ENCODE measurements at regions not wholly inside any gene's neighbourhood (a gene's known extent, or its start where the extent isn't known, plus 50 kb on each side); places are given as distances from the start of the nearest gene placed in this dataset.

DNA sequence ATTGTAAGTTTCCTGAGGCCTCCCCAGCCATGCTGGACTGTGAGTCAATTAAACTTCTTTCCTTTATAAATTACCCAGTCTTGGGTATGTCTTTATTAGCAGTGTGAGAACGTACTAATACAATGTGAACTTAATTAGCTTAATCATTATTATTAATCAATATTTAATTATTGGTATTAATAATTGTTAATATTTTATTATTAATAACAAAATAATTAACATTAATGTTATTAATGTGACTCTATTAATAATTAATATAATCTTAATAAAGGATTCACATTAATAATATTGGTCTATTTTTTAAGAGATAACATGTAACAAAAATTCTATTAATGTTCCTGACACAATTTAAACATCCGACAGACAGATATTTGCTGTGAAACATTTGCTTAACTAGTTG lies 164.9 kb upstream of the ATF7IP start:
- no peak for TF ChIP-seq NR2F2 (IDR thresholded peaks at IDR 0.05)
- TF ChIP-seq, protein P1, sequence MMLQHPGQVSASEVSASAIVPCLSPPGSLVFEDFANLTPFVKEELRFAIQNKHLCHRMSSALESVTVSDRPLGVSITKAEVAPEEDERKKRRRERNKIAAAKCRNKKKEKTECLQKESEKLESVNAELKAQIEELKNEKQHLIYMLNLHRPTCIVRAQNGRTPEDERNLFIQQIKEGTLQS (IDR thresholded peaks at IDR 0.05), result no peak
- no peak for TF ChIP-seq FOXA1 (IDR thresholded peaks at IDR 0.05)
- no peak for TF ChIP-seq JUND (IDR thresholded peaks at IDR 0.05)
- TF ChIP-seq GABPA (IDR thresholded peaks at IDR 0.05 in 1 of 2, conservative IDR thresholded peaks at IDR 0.05 in 1 of 2), result no peak
- TF ChIP-seq, protein P2, sequence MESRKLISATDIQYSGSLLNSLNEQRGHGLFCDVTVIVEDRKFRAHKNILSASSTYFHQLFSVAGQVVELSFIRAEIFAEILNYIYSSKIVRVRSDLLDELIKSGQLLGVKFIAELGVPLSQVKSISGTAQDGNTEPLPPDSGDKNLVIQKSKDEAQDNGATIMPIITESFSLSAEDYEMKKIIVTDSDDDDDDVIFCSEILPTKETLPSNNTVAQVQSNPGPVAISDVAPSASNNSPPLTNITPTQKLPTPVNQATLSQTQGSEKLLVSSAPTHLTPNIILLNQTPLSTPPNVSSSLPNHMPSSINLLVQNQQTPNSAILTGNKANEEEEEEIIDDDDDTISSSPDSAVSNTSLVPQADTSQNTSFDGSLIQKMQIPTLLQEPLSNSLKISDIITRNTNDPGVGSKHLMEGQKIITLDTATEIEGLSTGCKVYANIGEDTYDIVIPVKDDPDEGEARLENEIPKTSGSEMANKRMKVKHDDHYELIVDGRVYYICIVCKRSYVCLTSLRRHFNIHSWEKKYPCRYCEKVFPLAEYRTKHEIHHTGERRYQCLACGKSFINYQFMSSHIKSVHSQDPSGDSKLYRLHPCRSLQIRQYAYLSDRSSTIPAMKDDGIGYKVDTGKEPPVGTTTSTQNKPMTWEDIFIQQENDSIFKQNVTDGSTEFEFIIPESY (IDR thresholded peaks at IDR 0.05), result no peak
- no peak for TF ChIP-seq HNF4A (conservative IDR thresholded peaks at IDR 0.05)
- DNase-seq (ENCODE audit: low spot score), result no peak
- Histone ChIP-seq H3K9ac (ENCODE audit: low read depth in 1 of 2, low read length in 2 of 2) (no peak overlapping the region), H3K27me3 (ENCODE audit: control insufficient read depth in 4 of 4, insufficient read depth in 4 of 4, low read length in 3 of 4) (no peaks in the 10 kb centered on the region), H3K4me1 (ENCODE audit: control insufficient read depth in 4 of 4, insufficient read depth in 4 of 4, low read length in 3 of 4) (peaks cover 0 to 7% (median 2%) of the 10 kb centered on the region in 4 donors), H3K9me3 (ENCODE audit: control insufficient read depth in 4 of 4, low read length in 3 of 4) (peaks cover 0 to 3% (median 0%) of the 10 kb centered on the region in 4 donors), H3K36me3 (ENCODE audit: control insufficient read depth in 4 of 4, insufficient read depth in 3 of 4, low read depth in 1 of 4, low read length in 3 of 4) (no peaks in the 10 kb centered on the region), H3K4me3 (ENCODE audit: low read depth in 1 of 3, low read length in 3 of 3) (no peak overlapping the region), H3K27ac (ENCODE audit: low read depth in 1 of 2, low read length in 2 of 2) (no peak overlapping the region)
- WGBS, result 94% methylated on average over 2 of the region's 2 CpGs

DNA sequence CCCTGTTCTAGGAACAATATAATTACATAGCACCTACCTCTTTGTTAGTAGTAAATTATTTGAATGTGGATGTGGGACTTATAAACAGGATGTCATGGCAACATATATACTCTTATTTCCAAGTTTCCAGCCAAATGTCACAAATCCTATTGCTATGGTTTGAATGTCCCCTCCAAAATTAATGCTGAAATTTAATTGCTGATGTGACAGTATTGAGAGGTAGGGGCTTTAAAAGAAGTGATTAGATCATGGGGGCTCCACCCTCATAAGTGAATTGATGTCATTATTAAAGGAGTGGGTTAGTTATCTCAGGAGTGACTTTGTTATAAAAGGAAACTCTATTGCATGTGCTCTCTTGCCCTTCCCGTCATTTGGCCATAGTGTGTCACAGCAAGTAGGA lies 164.2 kb upstream of the ATF7IP start:
- no peak for DNase-seq (ENCODE audit: low spot score)
- Histone ChIP-seq H3K9ac (ENCODE audit: low read depth in 1 of 2, low read length in 2 of 2) (no peak overlapping the region), H3K4me3 (ENCODE audit: low read depth in 1 of 3, low read length in 3 of 3) (no peak overlapping the region), H3K9me3 (ENCODE audit: control insufficient read depth in 4 of 4, low read length in 3 of 4) (peaks cover 0 to 3% (median 0%) of the 10 kb centered on the region in 4 donors), H3K27me3 (ENCODE audit: control insufficient read depth in 4 of 4, insufficient read depth in 4 of 4, low read length in 3 of 4) (no peaks in the 10 kb centered on the region), H3K27ac (ENCODE audit: low read depth in 1 of 2, low read length in 2 of 2) (no peak overlapping the region), H3K4me1 (ENCODE audit: control insufficient read depth in 4 of 4, insufficient read depth in 4 of 4, low read length in 3 of 4) (peaks cover 0 to 7% (median 2%) of the 10 kb centered on the region in 4 donors), H3K36me3 (ENCODE audit: control insufficient read depth in 4 of 4, insufficient read depth in 3 of 4, low read depth in 1 of 4, low read length in 3 of 4) (no peaks in the 10 kb centered on the region)
- WGBS, result 95% methylated on average over 1 of the region's 1 CpG
- TF ChIP-seq, protein P3, sequence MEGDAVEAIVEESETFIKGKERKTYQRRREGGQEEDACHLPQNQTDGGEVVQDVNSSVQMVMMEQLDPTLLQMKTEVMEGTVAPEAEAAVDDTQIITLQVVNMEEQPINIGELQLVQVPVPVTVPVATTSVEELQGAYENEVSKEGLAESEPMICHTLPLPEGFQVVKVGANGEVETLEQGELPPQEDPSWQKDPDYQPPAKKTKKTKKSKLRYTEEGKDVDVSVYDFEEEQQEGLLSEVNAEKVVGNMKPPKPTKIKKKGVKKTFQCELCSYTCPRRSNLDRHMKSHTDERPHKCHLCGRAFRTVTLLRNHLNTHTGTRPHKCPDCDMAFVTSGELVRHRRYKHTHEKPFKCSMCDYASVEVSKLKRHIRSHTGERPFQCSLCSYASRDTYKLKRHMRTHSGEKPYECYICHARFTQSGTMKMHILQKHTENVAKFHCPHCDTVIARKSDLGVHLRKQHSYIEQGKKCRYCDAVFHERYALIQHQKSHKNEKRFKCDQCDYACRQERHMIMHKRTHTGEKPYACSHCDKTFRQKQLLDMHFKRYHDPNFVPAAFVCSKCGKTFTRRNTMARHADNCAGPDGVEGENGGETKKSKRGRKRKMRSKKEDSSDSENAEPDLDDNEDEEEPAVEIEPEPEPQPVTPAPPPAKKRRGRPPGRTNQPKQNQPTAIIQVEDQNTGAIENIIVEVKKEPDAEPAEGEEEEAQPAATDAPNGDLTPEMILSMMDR (IDR thresholded peaks at IDR 0.05; ENCODE audit: low read depth, low read length, missing input control), result no peak
- TF ChIP-seq, protein P2 (IDR thresholded peaks at IDR 0.05), result no peak
- no peak for TF ChIP-seq JUND (IDR thresholded peaks at IDR 0.05)
- TF ChIP-seq SP1 (IDR thresholded peaks at IDR 0.05), result no peak
- TF ChIP-seq TAF1 (conservative IDR thresholded peaks at IDR 0.05), result no peak
- TF ChIP-seq HNF4A (conservative IDR thresholded peaks at IDR 0.05), result no peak
- TF ChIP-seq FOXA1 (IDR thresholded peaks at IDR 0.05), result no peak
- no peak for TF ChIP-seq YY1 (IDR thresholded peaks at IDR 0.05)
- TF ChIP-seq, protein P4, sequence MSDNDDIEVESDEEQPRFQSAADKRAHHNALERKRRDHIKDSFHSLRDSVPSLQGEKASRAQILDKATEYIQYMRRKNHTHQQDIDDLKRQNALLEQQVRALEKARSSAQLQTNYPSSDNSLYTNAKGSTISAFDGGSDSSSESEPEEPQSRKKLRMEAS (IDR thresholded peaks at IDR 0.05), result no peak
- TF ChIP-seq, protein P1 (IDR thresholded peaks at IDR 0.05), result no peak
- no peak for TF ChIP-seq GABPA (IDR thresholded peaks at IDR 0.05 in 1 of 2, conservative IDR thresholded peaks at IDR 0.05 in 1 of 2)
- TF ChIP-seq EGR1 (IDR thresholded peaks at IDR 0.05; ENCODE audit: low read depth in 2 of 2), result no peak
- TF ChIP-seq, protein P5, sequence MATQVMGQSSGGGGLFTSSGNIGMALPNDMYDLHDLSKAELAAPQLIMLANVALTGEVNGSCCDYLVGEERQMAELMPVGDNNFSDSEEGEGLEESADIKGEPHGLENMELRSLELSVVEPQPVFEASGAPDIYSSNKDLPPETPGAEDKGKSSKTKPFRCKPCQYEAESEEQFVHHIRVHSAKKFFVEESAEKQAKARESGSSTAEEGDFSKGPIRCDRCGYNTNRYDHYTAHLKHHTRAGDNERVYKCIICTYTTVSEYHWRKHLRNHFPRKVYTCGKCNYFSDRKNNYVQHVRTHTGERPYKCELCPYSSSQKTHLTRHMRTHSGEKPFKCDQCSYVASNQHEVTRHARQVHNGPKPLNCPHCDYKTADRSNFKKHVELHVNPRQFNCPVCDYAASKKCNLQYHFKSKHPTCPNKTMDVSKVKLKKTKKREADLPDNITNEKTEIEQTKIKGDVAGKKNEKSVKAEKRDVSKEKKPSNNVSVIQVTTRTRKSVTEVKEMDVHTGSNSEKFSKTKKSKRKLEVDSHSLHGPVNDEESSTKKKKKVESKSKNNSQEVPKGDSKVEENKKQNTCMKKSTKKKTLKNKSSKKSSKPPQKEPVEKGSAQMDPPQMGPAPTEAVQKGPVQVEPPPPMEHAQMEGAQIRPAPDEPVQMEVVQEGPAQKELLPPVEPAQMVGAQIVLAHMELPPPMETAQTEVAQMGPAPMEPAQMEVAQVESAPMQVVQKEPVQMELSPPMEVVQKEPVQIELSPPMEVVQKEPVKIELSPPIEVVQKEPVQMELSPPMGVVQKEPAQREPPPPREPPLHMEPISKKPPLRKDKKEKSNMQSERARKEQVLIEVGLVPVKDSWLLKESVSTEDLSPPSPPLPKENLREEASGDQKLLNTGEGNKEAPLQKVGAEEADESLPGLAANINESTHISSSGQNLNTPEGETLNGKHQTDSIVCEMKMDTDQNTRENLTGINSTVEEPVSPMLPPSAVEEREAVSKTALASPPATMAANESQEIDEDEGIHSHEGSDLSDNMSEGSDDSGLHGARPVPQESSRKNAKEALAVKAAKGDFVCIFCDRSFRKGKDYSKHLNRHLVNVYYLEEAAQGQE (IDR thresholded peaks at IDR 0.05), result no peak

All from liver (tissue), 8 donors.